PC-9 (cell line): ENCODE measurements at regions not wholly inside any gene's neighbourhood (a gene's known extent, or its start where the extent isn't known, plus 50 kb on each side); places are given as distances from the start of the nearest gene placed in this dataset.

Experiments
- BruUV-seq: library from RNA; stranded (reverse); fragments of 400-500 nt; replicated peaks from 2 replicates; lab custom pipeline; 2021; lab: Mats Ljungman, UMichigan
- CTCF ChIA-PET: fragments of 300-600 bp; sonication (Branson Sonifier 250); formaldehyde crosslinking; loops from one replicate; lab custom pipeline; 2022; ENCODE audit warnings: antibody characterized with exemption; lab: Charles Lee
- POLR2A ChIA-PET: fragments of 300-600 bp; sonication (Branson Sonifier 250); formaldehyde crosslinking; loops from one replicate; lab custom pipeline; 2022; ENCODE audit warnings: antibody characterized with exemption; ENCODE audit not compliant: unreplicated experiment; lab: Charles Lee
- DNase-seq, 2 experiments: peaks; one replicate each; pipeline versions ENCODE4 v3.0.0 to v3.0.0-alpha.2; 2015 to 2022; ENCODE audit warnings: mixed read lengths in 1 of 2
- H2AFZ ChIP-seq: fragments of 200-600 bp; sonication (generic); 2 replicates; pipeline ENCODE4 v1.8.1; 2017; ENCODE audit warnings: antibody characterized with exemption
- H3F3A ChIP-seq: fragments of 200-600 bp; sonication (generic); 2 replicates; pipeline ENCODE4 v1.8.1; 2017; ENCODE audit warnings: antibody characterized with exemption, mild to moderate bottlenecking, low read depth; ENCODE audit not compliant: insufficient read depth
- H3K27ac ChIP-seq: fragments of 200-600 bp; sonication (generic); 2 replicates; pipeline ENCODE4 v1.6.1; 2016; ENCODE audit warnings: mixed run types
- H3K27me3 ChIP-seq: fragments of 200-600 bp; sonication (generic); 2 replicates; pipeline ENCODE4 v1.6.1; 2016; ENCODE audit warnings: low read depth, mixed run types; ENCODE audit not compliant: insufficient read depth
- H3K36me3 ChIP-seq: fragments of 200-600 bp; sonication (generic); 2 replicates; pipeline ENCODE4 v1.6.1; 2016; ENCODE audit warnings: low read depth, mixed run types
- H3K4me1 ChIP-seq: fragments of 200-600 bp; sonication (generic); replicated peaks from 2 replicates; pipeline ENCODE4 v1.6.1; 2016; ENCODE audit warnings: mixed run types; ENCODE audit not compliant: insufficient read depth
- H3K4me2 ChIP-seq: fragments of 200-600 bp; sonication (generic); 2 replicates; pipeline ENCODE4 v1.6.1; 2017; ENCODE audit warnings: mixed run types
- H3K4me3 ChIP-seq: fragments of 200-600 bp; sonication (generic); 2 replicates; pipeline ENCODE4 v1.6.1; 2016; ENCODE audit warnings: mixed run types
- H3K79me2 ChIP-seq: fragments of 200-600 bp; sonication (generic); 2 replicates; pipeline ENCODE4 v1.6.1; 2017; ENCODE audit warnings: low read depth, mixed run types
- H3K9me2 ChIP-seq: fragments of 200-600 bp; sonication (generic); 2 replicates; pipeline ENCODE4 v1.8.1; 2017; ENCODE audit warnings: mild to moderate bottlenecking; ENCODE audit not compliant: insufficient read depth
- H3K9me3 ChIP-seq: fragments of 200-600 bp; sonication (generic); 2 replicates; pipeline ENCODE4 v1.8.1; 2016; ENCODE audit warnings: low read depth; ENCODE audit not compliant: insufficient read depth
- H4K20me1 ChIP-seq: fragments of 200-600 bp; sonication (generic); 2 replicates; pipeline ENCODE4 v1.8.1; 2017; ENCODE audit not compliant: insufficient read depth
- EZH2 ChIP-seq: fragments of 200-600 bp; sonication (generic); IDR thresholded peaks from 2 replicates; pipeline ENCODE4 v1.8.0; 2017; ENCODE audit warnings: antibody characterized with exemption, low read depth
- intact Hi-C: fragments of 100-400 bp; cut with micrococcal nuclease; formaldehyde crosslinking; loops from one replicate; pipeline ENCODE4 v1.10.0; 2022; ENCODE audit not compliant: unreplicated experiment
- TF ChIP-seq, protein P1 (sequence below): fragments of 200-600 bp; sonication (generic); conservative IDR thresholded peaks from 2 replicates; pipeline ENCODE4 v1.6.1; 2017; ENCODE audit warnings: mixed run types, antibody characterized with exemption, mild to moderate bottlenecking, moderate library complexity

DNA sequence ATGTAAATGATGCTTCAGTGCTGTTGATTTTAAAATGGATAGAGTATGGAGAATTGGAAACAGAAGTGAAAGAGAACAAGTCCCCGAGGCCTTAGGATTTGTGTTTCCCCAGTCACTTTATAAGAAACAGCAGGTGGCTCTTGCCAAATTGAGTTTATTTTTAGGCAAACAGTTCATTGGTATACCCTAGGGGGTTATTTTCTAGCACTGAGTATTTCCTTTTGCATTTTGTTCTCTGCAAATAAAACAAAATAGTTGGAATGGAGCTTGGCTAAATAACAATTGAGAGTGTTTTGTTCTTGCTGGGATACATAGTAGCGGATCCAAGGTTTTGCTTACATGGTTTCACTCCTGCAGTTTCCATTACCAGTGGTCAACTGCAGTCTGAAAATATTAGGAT is 591.1 kb upstream of the C16orf82 start:
- Histone ChIP-seq H3K27me3 (peaks cover 8% of the 10 kb centered on the region; the same call in 1 of the 2 replicates), H3K4me2 (no peak overlapping the region), H3K27ac (no peak overlapping the region), H2AFZ (no peak overlapping the region), H3F3A (no peaks in the 10 kb centered on the region), H3K9me2 (no peaks in the 10 kb centered on the region), H3K4me3 (no peak overlapping the region), H3K4me1 (no peaks in the 10 kb centered on the region), H3K79me2 (no peaks in the 10 kb centered on the region), H4K20me1 (no peaks in the 10 kb centered on the region; the same call in 1 of the 2 replicates), H3K9me3 (no peaks in the 10 kb centered on the region), H3K36me3 (no peaks in the 10 kb centered on the region)
- CTCF ChIA-PET: interaction anchor here (0.7 kb wide), 1 partner anchor 1804 kb away, joined by 8 read pairs; no protein-coding TSS in a partner anchor
- no peak for TF ChIP-seq EZH2
- TF ChIP-seq, protein P1, sequence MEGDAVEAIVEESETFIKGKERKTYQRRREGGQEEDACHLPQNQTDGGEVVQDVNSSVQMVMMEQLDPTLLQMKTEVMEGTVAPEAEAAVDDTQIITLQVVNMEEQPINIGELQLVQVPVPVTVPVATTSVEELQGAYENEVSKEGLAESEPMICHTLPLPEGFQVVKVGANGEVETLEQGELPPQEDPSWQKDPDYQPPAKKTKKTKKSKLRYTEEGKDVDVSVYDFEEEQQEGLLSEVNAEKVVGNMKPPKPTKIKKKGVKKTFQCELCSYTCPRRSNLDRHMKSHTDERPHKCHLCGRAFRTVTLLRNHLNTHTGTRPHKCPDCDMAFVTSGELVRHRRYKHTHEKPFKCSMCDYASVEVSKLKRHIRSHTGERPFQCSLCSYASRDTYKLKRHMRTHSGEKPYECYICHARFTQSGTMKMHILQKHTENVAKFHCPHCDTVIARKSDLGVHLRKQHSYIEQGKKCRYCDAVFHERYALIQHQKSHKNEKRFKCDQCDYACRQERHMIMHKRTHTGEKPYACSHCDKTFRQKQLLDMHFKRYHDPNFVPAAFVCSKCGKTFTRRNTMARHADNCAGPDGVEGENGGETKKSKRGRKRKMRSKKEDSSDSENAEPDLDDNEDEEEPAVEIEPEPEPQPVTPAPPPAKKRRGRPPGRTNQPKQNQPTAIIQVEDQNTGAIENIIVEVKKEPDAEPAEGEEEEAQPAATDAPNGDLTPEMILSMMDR: no peak
- no TSS peak for BruUV-seq
- POLR2A ChIA-PET: no interaction called here
- intact Hi-C loops: no loop called here
- DNase-seq: no peak

DNA sequence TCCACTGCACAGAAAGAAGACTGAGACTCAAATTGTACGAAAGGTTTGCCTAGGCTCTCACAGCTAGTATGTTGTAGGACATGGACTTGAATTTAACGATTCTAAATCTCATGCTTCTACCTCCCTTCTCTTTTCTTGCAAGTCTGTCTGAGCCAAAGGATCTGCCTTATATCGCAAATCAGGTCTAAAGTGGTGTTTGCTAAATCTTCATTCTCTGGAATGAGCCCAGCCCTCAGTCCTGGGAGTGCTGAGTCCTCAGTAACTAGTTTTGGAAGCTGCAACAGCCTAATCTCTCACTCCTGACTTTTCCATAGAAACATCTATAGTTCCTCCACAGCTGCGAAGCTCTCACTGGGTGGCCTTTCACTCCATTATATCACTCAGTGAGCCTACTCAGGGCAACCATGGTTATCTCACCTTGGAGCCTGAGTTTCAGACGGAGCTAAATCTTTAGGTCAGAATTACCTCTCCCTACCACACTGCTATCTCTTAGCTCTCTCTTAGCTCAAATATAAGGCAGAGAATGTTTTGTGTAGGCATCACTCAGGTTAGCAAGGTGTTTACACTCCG is 575.5 kb upstream of the C16orf82 start:
- H3K9me2 ChIP-seq: no peaks in the 10 kb centered on the region
- no peaks in the 10 kb centered on the region for H3K9me3 ChIP-seq
- DNase-seq: no peak
- no peaks in the 10 kb centered on the region for H3F3A ChIP-seq
- H3K79me2 ChIP-seq: no peaks in the 10 kb centered on the region
- no peak overlapping the region for H3K4me3 ChIP-seq
- H2AFZ ChIP-seq: no peak overlapping the region
- no peaks in the 10 kb centered on the region for H4K20me1 ChIP-seq
- H3K4me2 ChIP-seq: no peak overlapping the region
- peaks cover 45% of the 10 kb centered on the region for H3K27me3 ChIP-seq
- no peak overlapping the region for H3K27ac ChIP-seq
- intact Hi-C loops: no loop called here
- CTCF ChIA-PET: interaction anchor here (0.6 kb wide), 1 partner anchor 1604 kb away, joined by 4 read pairs; no protein-coding TSS in a partner anchor
- no TSS peak for BruUV-seq
- no peaks in the 10 kb centered on the region for H3K4me1 ChIP-seq
- H3K36me3 ChIP-seq: no peaks in the 10 kb centered on the region
- TF ChIP-seq EZH2: no peak
- TF ChIP-seq, protein P1: no peak
- POLR2A ChIA-PET: no interaction called here

DNA sequence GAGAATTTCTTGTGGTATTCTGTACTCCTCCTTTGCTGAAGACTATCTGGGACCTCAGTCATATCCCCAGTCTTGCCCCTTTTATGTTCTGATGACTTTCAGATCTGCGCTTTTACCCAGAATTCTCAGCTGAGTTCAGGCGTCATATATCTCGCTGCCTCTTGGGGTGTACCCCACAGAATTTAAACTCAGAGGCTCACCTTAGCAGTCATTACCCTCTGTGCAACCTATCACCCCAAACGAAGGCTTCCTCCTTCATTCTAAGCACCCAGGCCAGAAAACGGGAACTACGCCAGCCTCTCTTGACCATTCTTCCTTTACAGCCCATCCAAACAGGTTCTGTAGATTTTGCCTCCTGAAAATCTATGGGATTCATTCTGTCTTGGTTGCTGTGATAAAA is 574.8 kb upstream of the C16orf82 start:
- no peaks in the 10 kb centered on the region for H3F3A ChIP-seq
- no peaks in the 10 kb centered on the region for H3K79me2 ChIP-seq
- BruUV-seq: no TSS peak
- H3K27me3 ChIP-seq: peaks cover 45% of the 10 kb centered on the region
- no peaks in the 10 kb centered on the region for H3K36me3 ChIP-seq
- H3K27ac ChIP-seq: no peak overlapping the region
- intact Hi-C loops: no loop called here
- no peak overlapping the region for H3K4me3 ChIP-seq
- no peaks in the 10 kb centered on the region for H3K9me2 ChIP-seq
- ChIA-PET POLR2A (no interaction called here), CTCF (no interaction called here)
- H4K20me1 ChIP-seq: no peaks in the 10 kb centered on the region
- no peaks in the 10 kb centered on the region for H3K9me3 ChIP-seq
- H3K4me2 ChIP-seq: no peak overlapping the region
- H3K4me1 ChIP-seq: no peaks in the 10 kb centered on the region
- TF ChIP-seq, protein P1: no peak
- no peak for TF ChIP-seq EZH2
- no peak overlapping the region for H2AFZ ChIP-seq
- no peak for DNase-seq
